ENCODE measurements at regions not wholly inside any gene's neighbourhood (a gene's known extent, or its start where the extent isn't known, plus 50 kb on each side); places are given as distances from the start of the nearest gene placed in this dataset.

GRCh38 chr11:35874751-35875450 lies 69.0 kb upstream of the LDLRAD3 start:
- peaks cover 6 to 7% of the 10 kb centered on the region in 2 donors for H3K4me1 ChIP-seq (ENCODE audit: control insufficient read depth in 1 of 2, insufficient read depth in 2 of 2, low read length in 2 of 2)
- Mint-ChIP-seq H3K36me3 (no peaks in the 10 kb centered on the region), H3K4me1 (peaks cover 16% of the 10 kb centered on the region), H3K27me3 (ENCODE audit: low read depth in 3 of 3) (peaks cover 0 to 2% (median 0%) of the 10 kb centered on the region in 3 donors), H3K9me3 (peaks cover 0 to 1% (median under 1%) of the 10 kb centered on the region in 7 donors), H3K27ac (no peak overlapping the region), H3K4me3 (no peak overlapping the region)
- no peak overlapping the region for H3K27ac ChIP-seq (ENCODE audit: low read depth in 1 of 2, low read length in 2 of 2)
- H4K20me1 ChIP-seq (ENCODE audit: insufficient read depth, low read length), result no peaks in the 10 kb centered on the region
- H3K27me3 ChIP-seq (ENCODE audit: control insufficient read depth in 2 of 2, insufficient read depth in 2 of 2, low read length in 2 of 2), result no peaks in the 10 kb centered on the region
- DNase-seq, result no peak
- H2AFZ ChIP-seq (ENCODE audit: insufficient read depth, low read depth, low read length, poor library complexity, severe bottlenecking), result peak overlapping the region; percentile 11
- H3K36me3 ChIP-seq (replicated peaks in 1 of 2; ENCODE audit: control insufficient read depth in 1 of 2, insufficient read depth in 2 of 2, low read length in 2 of 2), result no peaks in the 10 kb centered on the region
- H3K4me3 ChIP-seq (replicated peaks in 1 of 3; ENCODE audit: low read depth in 2 of 3, low read length in 3 of 3), result no peak overlapping the region
- intact Hi-C loops (cut with micrococcal nuclease), result no loop called here
- no peak overlapping the region for H3K4me2 ChIP-seq (replicated peaks; ENCODE audit: extremely low read depth, low read length, poor library complexity, severe bottlenecking)
- no peak overlapping the region for H3K9ac ChIP-seq (ENCODE audit: insufficient read depth, low read length, poor library complexity, severe bottlenecking)
- no peak for TF ChIP-seq CTCF (IDR thresholded peaks at IDR 0.05)
- H3K79me2 ChIP-seq (ENCODE audit: insufficient read depth, low read length), result no peaks in the 10 kb centered on the region
- no peaks in the 10 kb centered on the region for H3K9me3 ChIP-seq (replicated peaks in 1 of 2; ENCODE audit: control insufficient read depth in 1 of 2, insufficient read depth in 1 of 2, low read length in 2 of 2)
- WGBS (ENCODE audit: insufficient coverage), result 90% methylated on average over 6 of the region's 7 CpGs

GRCh38 chr11:35875466-35875865 lies 68.4 kb upstream of the LDLRAD3 start:
- DNase-seq, result no peak
- Histone ChIP-seq H2AFZ (ENCODE audit: insufficient read depth, low read depth, low read length, poor library complexity, severe bottlenecking) (no peak overlapping the region), H4K20me1 (ENCODE audit: insufficient read depth, low read length) (no peaks in the 10 kb centered on the region), H3K36me3 (replicated peaks in 1 of 2; ENCODE audit: control insufficient read depth in 1 of 2, insufficient read depth in 2 of 2, low read length in 2 of 2) (no peaks in the 10 kb centered on the region), H3K27me3 (ENCODE audit: control insufficient read depth in 2 of 2, insufficient read depth in 2 of 2, low read length in 2 of 2) (no peaks in the 10 kb centered on the region), H3K79me2 (ENCODE audit: insufficient read depth, low read length) (no peaks in the 10 kb centered on the region), H3K27ac (ENCODE audit: low read depth in 1 of 2, low read length in 2 of 2) (no peak overlapping the region), H3K4me3 (replicated peaks in 1 of 3; ENCODE audit: low read depth in 2 of 3, low read length in 3 of 3) (no peak overlapping the region), H3K9me3 (replicated peaks in 1 of 2; ENCODE audit: control insufficient read depth in 1 of 2, insufficient read depth in 1 of 2, low read length in 2 of 2) (no peaks in the 10 kb centered on the region), H3K4me2 (replicated peaks; ENCODE audit: extremely low read depth, low read length, poor library complexity, severe bottlenecking) (no peak overlapping the region), H3K9ac (ENCODE audit: insufficient read depth, low read length, poor library complexity, severe bottlenecking) (no peak overlapping the region), H3K4me1 (ENCODE audit: control insufficient read depth in 1 of 2, insufficient read depth in 2 of 2, low read length in 2 of 2) (peaks cover 6 to 7% of the 10 kb centered on the region in 2 donors)
- WGBS (ENCODE audit: insufficient coverage), result 89% methylated on average over 1 of the region's 3 CpGs
- H3K27me3 Mint-ChIP-seq (ENCODE audit: low read depth in 3 of 3), result peaks cover 0 to 2% (median 0%) of the 10 kb centered on the region in 3 donors
- intact Hi-C loops (cut with micrococcal nuclease), result no loop called here
- TF ChIP-seq CTCF (IDR thresholded peaks at IDR 0.05), result no peak
- peaks cover 0 to 1% (median 0%) of the 10 kb centered on the region in 7 donors for H3K9me3 Mint-ChIP-seq
- H3K4me3 Mint-ChIP-seq, result no peak overlapping the region
- H3K36me3 Mint-ChIP-seq, result no peaks in the 10 kb centered on the region
- H3K4me1 Mint-ChIP-seq, result peaks cover 16% of the 10 kb centered on the region
- H3K27ac Mint-ChIP-seq, result no peak overlapping the region
